Prostate gland (tissue), 2 donors: ENCODE measurements at regions not wholly inside any gene's neighbourhood (a gene's known extent, or its start where the extent isn't known, plus 50 kb on each side); places are given as distances from the start of the nearest gene placed in this dataset.

ENCODE experiments used
- POLR2A ChIP-seq: fragments of 450-650 bp; IDR thresholded peaks from one replicate; pipeline ENCODE4 v1.6.1; 2016; ENCODE audit warnings: antibody characterized with exemption, mild to moderate bottlenecking
- POLR2AphosphoS5 ChIP-seq: sonication (generic); formaldehyde crosslinking; IDR thresholded peaks from one replicate; pipeline ENCODE4 v1.6.1; 2017; ENCODE audit warnings: antibody characterized with exemption
- TF ChIP-seq, protein P1 (sequence below), 4 experiments: fragments of 200-600 bp in 2 of 4; fragments of 450-650 bp in 2 of 4; sonication (generic) in 2 of 4; IDR thresholded peaks; 1 replicate in 3 of 4; 2 replicates in 1 of 4; pipeline ENCODE4 v1.5.1; 2016 to 2019; ENCODE audit warnings: antibody characterized with exemption in 4 of 4, mild to moderate bottlenecking in 2 of 4, moderate library complexity in 2 of 4

- TF ChIP-seq, protein P1, sequence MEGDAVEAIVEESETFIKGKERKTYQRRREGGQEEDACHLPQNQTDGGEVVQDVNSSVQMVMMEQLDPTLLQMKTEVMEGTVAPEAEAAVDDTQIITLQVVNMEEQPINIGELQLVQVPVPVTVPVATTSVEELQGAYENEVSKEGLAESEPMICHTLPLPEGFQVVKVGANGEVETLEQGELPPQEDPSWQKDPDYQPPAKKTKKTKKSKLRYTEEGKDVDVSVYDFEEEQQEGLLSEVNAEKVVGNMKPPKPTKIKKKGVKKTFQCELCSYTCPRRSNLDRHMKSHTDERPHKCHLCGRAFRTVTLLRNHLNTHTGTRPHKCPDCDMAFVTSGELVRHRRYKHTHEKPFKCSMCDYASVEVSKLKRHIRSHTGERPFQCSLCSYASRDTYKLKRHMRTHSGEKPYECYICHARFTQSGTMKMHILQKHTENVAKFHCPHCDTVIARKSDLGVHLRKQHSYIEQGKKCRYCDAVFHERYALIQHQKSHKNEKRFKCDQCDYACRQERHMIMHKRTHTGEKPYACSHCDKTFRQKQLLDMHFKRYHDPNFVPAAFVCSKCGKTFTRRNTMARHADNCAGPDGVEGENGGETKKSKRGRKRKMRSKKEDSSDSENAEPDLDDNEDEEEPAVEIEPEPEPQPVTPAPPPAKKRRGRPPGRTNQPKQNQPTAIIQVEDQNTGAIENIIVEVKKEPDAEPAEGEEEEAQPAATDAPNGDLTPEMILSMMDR (IDR thresholded peaks at IDR 0.05), result no peak
- TF ChIP-seq POLR2A (no peak), POLR2AphosphoS5 (no peak)
Observed at GRCh38 chr16:48969611-48970010, 312.0 kb downstream of the CBLN1 start.
